HEK293 (cell line): ENCODE measurements at regions not wholly inside any gene's neighbourhood (a gene's known extent, or its start where the extent isn't known, plus 50 kb on each side); places are given as distances from the start of the nearest gene placed in this dataset.

ENCODE experiments used
- CTCF ChIA-PET: fragments of 350-600 bp; formaldehyde crosslinking; extraction: SDS; loops from one replicate; lab custom pipeline; 2021; ENCODE audit warnings: antibody characterized with exemption; lab: Yijun Ruan, JAX
- POLR2A ChIA-PET: fragments of 300-600 bp; formaldehyde crosslinking; extraction: SDS; loops from one replicate; lab custom pipeline; 2020; ENCODE audit warnings: antibody characterized with exemption, inconsistent platforms; lab: Yijun Ruan, JAX
- H3K27ac ChIP-seq: fragments of 200-500 bp; sonication (Bioruptor generic); 2 replicates; pipeline ENCODE4 v1.5.1; 2014; ENCODE audit warnings: low read depth, low read length, control low read depth, inconsistent platforms; ENCODE audit errors: extremely low read depth
- H3K36me3 ChIP-seq, 2 experiments: fragments of 200-500 bp in 1 of 2; sonication (Bioruptor generic) in 1 of 2; 1 replicate in 1 of 2; 2 replicates in 1 of 2; pipeline ENCODE4 v1.5.1; 2014 to 2017; ENCODE audit warnings: inconsistent platforms in 2 of 2, low read length in 2 of 2; ENCODE audit not compliant: control insufficient read depth in 2 of 2, insufficient read depth in 1 of 2
- H3K4me1 ChIP-seq: fragments of 200-500 bp; sonication (Bioruptor generic); 2 replicates; pipeline ENCODE4 v1.5.1; 2014; ENCODE audit warnings: mild to moderate bottlenecking, low read length, inconsistent platforms; ENCODE audit not compliant: control insufficient read depth, insufficient read depth
- H3K4me3 ChIP-seq: 2 replicates; pipeline ENCODE4 v1.5.1; 2011; ENCODE audit warnings: low read depth, mild to moderate bottlenecking, control low read depth, low read length, moderate library complexity
- H3K9me3 ChIP-seq: fragments of 200-500 bp; sonication (Bioruptor generic); 2 replicates; pipeline ENCODE4 v1.5.1; 2014; ENCODE audit warnings: low read depth, low read length, inconsistent platforms; ENCODE audit not compliant: control insufficient read depth, insufficient read depth
- AEBP2 ChIP-seq: fragments of 450-650 bp; formaldehyde crosslinking; IDR thresholded peaks from 2 replicates; pipeline ENCODE4 v1.5.1; 2016; ENCODE audit warnings: missing biosample characterization, missing genetic modification characterization, borderline replicate concordance
- BCL11B ChIP-seq: fragments of 450-650 bp; formaldehyde crosslinking; IDR thresholded peaks from 2 replicates; pipeline ENCODE4 v1.5.1; 2016; ENCODE audit warnings: low read depth, missing biosample characterization, missing genetic modification characterization
- GLIS1 ChIP-seq: fragments of 450-650 bp; formaldehyde crosslinking; IDR thresholded peaks from 2 replicates; pipeline ENCODE4 v1.5.1; 2016; ENCODE audit warnings: missing biosample characterization, missing genetic modification characterization
- OSR2 ChIP-seq: fragments of 450-650 bp; formaldehyde crosslinking; IDR thresholded peaks from 2 replicates; pipeline ENCODE4 v1.5.1; 2016; ENCODE audit warnings: missing biosample characterization, missing genetic modification characterization
- PRDM10 ChIP-seq: fragments of 450-650 bp; formaldehyde crosslinking; IDR thresholded peaks from 2 replicates; pipeline ENCODE4 v1.5.1; 2016; ENCODE audit warnings: missing biosample characterization, missing genetic modification characterization
- SALL2 ChIP-seq: fragments of 450-650 bp; formaldehyde crosslinking; IDR thresholded peaks from 2 replicates; pipeline ENCODE4 v1.5.0; 2017; ENCODE audit warnings: missing biosample characterization, mild to moderate bottlenecking, missing genetic modification characterization, borderline replicate concordance
- TRIM28 ChIP-seq: IDR thresholded peaks from 2 replicates; pipeline ENCODE4 v1.6.1; 2011; ENCODE audit warnings: low read length, control low read depth, borderline replicate concordance
- ZBTB44 ChIP-seq: fragments of 450-650 bp; IDR thresholded peaks from 2 replicates; pipeline ENCODE4 v1.5.1; 2018; ENCODE audit warnings: missing biosample characterization, mild to moderate bottlenecking, missing genetic modification characterization
- ZBTB49 ChIP-seq: fragments of 450-650 bp; formaldehyde crosslinking; IDR thresholded peaks from 2 replicates; pipeline ENCODE4 v1.5.1; 2016; ENCODE audit warnings: missing biosample characterization, missing genetic modification characterization, low read depth
- ZFP41 ChIP-seq: fragments of 450-650 bp; formaldehyde crosslinking; IDR thresholded peaks from 2 replicates; pipeline ENCODE4 v1.5.1; 2016; ENCODE audit warnings: missing biosample characterization, missing genetic modification characterization, borderline replicate concordance
- ZNF18 ChIP-seq: fragments of 450-650 bp; formaldehyde crosslinking; IDR thresholded peaks from 2 replicates; pipeline ENCODE4 v1.5.1; 2016; ENCODE audit warnings: missing biosample characterization, missing genetic modification characterization
- ZNF423 ChIP-seq: fragments of 450-650 bp; formaldehyde crosslinking; IDR thresholded peaks from 2 replicates; pipeline ENCODE4 v1.5.1; 2016; ENCODE audit warnings: missing biosample characterization, missing genetic modification characterization
- ZNF488 ChIP-seq: fragments of 450-650 bp; formaldehyde crosslinking; IDR thresholded peaks from 2 replicates; pipeline ENCODE4 v1.5.1; 2016; ENCODE audit warnings: missing biosample characterization, missing genetic modification characterization
- ZNF529 ChIP-seq: fragments of 450-650 bp; formaldehyde crosslinking; IDR thresholded peaks from 2 replicates; pipeline ENCODE4 v1.5.1; 2017; ENCODE audit warnings: missing genetic modification characterization, missing biosample characterization; ENCODE audit not compliant: insufficient replicate concordance
- ZNF585B ChIP-seq: fragments of 450-650 bp; formaldehyde crosslinking; IDR thresholded peaks from 2 replicates; pipeline ENCODE4 v1.5.1; 2016; ENCODE audit warnings: missing biosample characterization, missing genetic modification characterization
- ZNF621 ChIP-seq: fragments of 450-650 bp; formaldehyde crosslinking; IDR thresholded peaks from 2 replicates; pipeline ENCODE4 v1.5.1; 2017; ENCODE audit warnings: missing biosample characterization, missing genetic modification characterization
- ZNF707 ChIP-seq: fragments of 450-650 bp; formaldehyde crosslinking; IDR thresholded peaks from 2 replicates; pipeline ENCODE4 v1.5.1; 2016; ENCODE audit warnings: missing biosample characterization, missing genetic modification characterization

GRCh38 chr9:106587042-106587441 lies 275.9 kb upstream of the ZNF462 start:
- POLR2A ChIA-PET, result no interaction called here
- CTCF ChIA-PET, result interaction anchor here (0.7 kb wide), 1 partner anchor 589 kb away, joined by 3 read pairs; no protein-coding TSS in a partner anchor
- no peaks in the 10 kb centered on the region for H3K36me3 ChIP-seq
- H3K9me3 ChIP-seq, result no peaks in the 10 kb centered on the region
- H3K27ac ChIP-seq, result no peak overlapping the region
- no peak overlapping the region for H3K4me3 ChIP-seq
- TF ChIP-seq OSR2 (tag by site-specific recombination) (no peak), PRDM10 (tag by site-specific recombination) (no peak), ZNF488 (tag by site-specific recombination) (no peak), ZNF621 (tag by site-specific recombination) (no peak), GLIS1 (tag by site-specific recombination) (no peak), ZNF585B (tag by site-specific recombination) (no peak), ZBTB44 (tag by site-specific recombination) (no peak), ZNF707 (tag by site-specific recombination) (no peak), SALL2 (tag by site-specific recombination) (no peak), TRIM28 (no peak), AEBP2 (tag by site-specific recombination) (no peak), ZFP41 (tag by site-specific recombination) (no peak), BCL11B (tag by site-specific recombination) (no peak), ZNF18 (tag by site-specific recombination) (no peak), ZNF423 (tag by site-specific recombination) (no peak), ZBTB49 (tag by site-specific recombination) (no peak), ZNF529 (tag by site-specific recombination) (no peak)
- H3K4me1 ChIP-seq, result no peaks in the 10 kb centered on the region
